ENCODE measurements at regions not wholly inside any gene's neighbourhood (a gene's known extent, or its start where the extent isn't known, plus 50 kb on each side); places are given as distances from the start of the nearest gene placed in this dataset.
"Not testable (repeated sequence)": the region's sequence is repeated elsewhere in the genome, so short reads cannot be mapped to it uniquely, and the experiment has no call there.

DNA sequence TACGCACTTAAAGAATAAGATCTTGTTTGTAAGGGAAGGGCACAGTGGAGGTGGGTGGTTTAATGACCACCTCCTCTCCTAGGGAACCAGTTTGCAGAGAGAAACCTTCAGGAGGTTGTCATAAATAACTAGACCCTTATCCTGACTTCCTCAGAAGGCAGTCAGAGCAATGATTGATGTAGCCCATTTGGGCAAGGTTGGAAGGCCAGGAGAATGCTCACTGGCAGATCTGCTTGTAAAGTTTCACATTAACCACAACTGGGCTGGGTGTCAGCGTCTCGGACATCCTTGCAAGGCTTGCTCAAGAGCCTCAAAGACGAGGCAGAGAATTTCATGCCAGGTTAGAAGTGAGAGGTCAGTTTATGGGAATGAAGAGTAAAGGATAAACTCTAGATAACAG is 87.6 kb upstream of the TRABD2B start:
- DNase-seq: no peak

DNA sequence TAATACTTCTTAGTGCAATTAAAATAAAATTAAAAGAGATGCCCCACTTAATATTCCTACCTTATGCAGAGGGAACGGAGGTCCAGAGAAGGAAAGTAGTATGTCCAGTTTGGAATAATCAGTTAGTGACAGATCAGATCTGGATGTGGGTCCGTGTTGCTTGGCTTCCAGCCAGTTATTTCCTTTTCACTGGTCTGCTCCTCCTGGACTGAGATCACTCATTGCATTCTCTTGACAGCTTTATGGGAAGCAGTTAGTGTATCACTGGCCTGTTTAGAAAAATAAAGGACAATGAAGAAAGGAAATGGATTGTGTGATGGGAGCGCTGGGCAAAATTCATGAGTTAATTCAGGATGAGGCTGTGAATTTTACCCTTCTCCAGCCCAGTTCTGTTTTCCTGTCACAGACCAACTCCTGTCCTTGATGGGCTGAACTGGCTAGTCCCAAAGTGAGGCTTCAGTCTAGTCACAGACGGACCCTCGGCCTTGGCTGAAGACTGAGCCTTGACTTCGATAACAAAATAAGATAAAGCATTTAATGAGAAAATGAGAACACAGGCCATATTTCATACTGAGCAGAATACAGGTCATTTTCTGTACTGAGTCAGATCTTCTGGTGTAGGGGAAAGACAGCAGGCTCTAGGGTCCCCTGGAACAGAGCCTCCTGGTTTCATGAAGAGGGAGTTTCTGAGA is 85.2 kb upstream of the TRABD2B start:
- peak; percentile 89 for DNase-seq

GRCh38 chr1:48080331-48081255 is 83.4 kb upstream of the TRABD2B start:
- no peak for DNase-seq

- DNase-seq: no peak
Measured at GRCh38 chr1:48079096-48079495, 81.9 kb upstream of the TRABD2B start.

DNA sequence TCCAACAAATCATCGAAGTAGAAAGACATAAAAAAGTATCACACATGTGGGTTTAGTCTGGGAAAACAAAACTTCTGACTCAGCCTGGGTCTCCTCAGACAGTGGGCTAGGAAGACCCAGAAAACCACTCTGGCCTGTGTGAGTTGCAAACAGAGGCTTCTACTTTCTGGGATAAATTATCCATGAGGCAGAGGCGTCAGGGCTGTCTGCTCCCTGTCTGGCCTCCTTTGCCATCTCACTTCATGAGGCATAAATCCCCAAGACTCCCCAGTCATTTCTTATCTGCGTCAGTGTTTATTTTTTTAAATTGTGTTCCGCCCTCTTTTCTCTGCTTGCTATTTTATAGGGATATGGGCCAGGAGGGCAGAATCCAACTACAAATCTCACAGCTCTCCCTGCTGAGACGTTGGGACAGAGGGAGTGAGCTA is 80.6 kb upstream of the TRABD2B start:
- peak; percentile 86 for DNase-seq

GRCh38 chr1:48076017-48076416 is 78.8 kb upstream of the TRABD2B start:
- DNase-seq: no peak

DNA sequence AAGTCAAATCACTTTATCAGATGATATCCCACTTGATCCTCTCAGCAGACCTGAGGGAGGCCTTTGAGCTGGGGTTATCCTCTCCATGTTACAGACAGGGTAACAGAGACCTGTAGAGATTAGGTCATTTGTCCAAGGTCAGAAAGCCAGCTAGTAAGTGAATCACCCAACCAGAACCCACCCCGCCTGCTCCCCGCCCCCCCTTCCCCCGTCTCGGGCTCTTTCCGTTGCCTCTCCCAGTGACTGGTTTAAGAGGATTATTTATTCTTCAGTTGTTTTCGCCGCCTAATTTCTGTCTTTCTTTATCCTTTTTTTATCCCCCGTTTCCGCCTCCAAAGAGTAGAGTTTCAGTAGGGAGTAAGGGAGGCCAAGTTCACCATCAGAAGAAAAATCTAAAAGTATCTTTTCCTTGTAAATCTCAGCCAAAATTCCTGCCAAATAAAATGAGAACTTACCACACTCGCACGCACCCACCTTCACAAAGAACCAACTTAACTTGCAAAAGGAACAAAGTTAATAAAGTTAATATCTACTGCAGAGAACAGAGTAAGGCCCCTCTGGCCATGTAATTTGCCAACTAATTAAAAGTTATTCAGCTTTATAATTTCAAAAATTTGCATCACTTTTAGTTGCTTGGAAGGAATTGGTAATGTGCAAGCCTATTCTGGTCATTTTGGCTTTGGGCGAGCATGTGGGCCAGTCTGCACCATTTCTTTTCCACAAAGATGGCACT is 76.8 kb upstream of the TRABD2B start:
- DNase-seq: no peak

GRCh38 chr1:48071513-48071912 is 74.3 kb upstream of the TRABD2B start:
- no peak for DNase-seq

GRCh38 chr1:48070396-48070750 is 73.2 kb upstream of the TRABD2B start:
- DNase-seq: no peak

- DNase-seq: no peak
Measured at GRCh38 chr1:48069662-48070395, 72.6 kb upstream of the TRABD2B start.

DNA sequence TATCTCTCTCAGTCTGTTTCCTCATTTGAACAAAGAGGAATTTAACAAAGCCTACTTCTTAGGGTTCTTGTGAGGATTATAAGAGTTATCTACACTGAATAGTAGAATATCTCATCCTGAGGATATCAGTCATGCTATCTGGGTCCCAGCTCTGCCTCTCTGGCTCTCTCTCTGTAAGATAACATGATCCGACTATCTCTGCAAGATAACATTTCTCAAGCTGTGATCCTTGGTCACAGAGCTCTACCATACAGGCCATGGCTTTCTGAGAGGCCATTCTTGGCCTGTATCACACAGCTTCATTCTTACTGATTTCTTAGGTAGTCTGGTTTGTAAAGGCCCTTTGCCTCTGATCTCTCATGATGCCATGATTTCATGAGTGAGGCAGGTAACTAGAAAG is 71.0 kb upstream of the TRABD2B start:
- DNase-seq: no peak

DNA sequence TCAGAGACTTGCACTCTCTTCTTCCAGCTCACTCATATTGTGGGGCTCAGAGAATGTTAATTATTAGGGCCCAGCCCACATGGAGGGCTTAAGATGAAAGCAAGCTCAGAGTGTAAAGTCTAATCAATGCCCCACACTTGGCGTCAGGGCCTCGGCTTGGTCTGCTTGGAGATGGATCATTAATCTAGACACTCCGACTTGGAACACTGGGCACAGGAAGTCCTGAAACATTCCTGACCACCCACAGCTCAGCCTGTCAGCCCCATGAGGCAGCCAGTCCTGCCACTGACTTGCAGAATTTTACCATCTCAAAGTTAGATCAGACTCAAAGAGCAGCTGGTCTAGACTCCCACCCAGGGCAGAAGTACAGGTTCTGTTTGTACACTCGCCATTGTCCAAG is 69.8 kb upstream of the TRABD2B start:
- no peak for DNase-seq

DNA sequence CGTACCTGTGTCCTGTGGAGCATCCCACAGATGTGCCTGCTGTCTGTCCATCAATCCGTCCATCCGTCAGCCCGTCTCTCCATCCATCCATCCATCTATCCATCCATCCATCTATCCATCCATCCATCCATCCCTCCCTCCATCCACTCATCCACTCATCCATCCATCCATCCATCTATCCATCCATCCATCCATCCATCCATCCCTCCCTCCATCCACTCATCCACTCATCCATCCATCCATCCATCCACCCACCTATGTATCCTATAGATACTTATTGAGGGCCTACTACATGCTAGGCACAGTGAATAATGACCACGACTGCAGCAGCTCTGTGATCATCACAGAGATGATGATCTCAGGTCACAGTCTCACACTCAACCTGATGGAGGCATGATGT is 67.5 kb upstream of the TRABD2B start:
- DNase-seq: not testable (repeated sequence)

- no peak for DNase-seq
Measured at GRCh38 chr1:48062353-48062752, 65.2 kb upstream of the TRABD2B start.

DNA sequence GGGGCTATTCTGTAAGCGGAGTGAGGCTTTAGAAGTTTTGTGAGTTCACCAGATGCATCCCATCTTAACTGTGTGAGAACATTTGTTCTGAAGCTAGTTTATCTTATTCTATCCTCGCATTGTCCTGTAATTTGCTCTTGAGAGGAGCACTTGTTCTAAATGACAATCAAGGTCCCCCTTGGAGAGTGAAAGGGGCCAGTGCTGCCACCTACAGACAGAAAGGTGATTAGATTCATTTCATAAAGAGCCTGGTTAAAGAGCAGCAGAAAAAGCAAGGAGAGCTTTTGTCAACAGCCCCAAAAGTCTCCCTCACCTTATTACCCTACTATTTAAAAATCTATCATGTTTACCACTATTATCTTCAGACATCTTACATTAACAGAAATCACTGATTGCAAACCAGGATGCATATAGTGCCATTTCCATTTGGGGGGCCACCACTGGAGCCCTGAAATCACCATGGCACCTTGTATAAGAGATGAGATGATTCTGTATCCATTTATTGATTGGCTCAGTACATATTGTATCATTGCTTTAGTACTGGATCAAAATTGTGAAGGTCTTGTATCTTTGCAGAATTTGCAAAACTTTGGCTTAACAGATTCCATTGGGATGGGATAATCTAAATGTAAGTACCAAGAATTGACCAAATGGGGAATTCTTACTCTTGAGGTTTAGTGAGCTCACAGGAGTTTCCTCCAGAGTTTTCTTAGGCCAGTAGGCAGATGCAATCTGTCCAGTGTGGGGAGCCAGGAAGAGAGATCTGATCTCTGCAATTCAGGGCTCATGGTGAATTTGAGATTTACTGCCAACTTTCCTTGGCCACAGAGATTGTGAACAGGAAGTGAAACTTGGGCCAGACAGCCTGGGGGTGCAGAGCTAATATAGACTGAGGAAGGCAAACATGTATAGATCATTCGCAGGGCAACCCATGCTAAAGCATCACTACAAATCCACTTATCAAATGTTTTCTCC is 64.3 kb upstream of the TRABD2B start:
- DNase-seq: peak; percentile 82

GRCh38 chr1:48059289-48059688 is 62.1 kb upstream of the TRABD2B start:
- no peak for DNase-seq

DNA sequence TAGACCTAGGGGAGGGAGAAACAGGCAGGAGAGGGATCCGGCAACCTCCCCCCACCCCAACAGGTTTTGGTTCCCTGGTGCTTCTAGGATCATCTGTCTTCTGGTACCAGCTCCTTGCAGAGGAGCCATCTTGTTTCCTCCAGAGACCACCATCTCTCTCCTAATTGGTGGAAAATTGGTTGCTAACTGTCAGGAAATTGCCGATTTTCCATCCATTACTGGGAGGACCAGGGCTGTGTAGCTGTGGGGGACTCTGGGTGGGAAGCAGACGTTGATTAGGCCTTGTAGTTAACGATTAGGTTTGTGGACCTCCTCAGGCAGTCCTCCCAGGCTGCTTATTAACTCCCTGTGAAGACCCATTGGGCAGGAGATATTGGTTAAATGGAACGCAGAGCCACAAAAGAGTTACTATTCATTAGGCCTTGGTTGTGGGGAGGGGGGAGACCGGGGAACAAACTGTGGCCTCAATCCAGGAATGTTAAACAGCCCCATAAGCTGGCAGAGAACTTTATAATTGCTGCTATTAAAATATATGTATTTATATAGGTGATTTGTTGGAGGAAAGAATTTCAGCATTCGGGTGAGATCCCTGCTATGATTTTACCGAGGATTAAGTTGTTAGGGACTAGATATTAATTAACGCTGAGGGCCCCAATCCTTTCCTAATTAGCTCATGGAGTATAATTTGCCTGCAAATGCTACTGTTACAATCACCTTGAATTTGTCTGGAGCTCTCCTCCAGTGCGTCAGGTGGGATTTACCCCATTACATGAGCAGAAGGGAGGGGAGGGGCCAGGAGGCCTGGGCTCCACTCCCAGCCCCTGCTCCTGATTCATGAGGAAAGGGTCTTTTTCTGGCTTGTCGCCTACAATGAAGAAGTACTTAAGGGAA is 61.2 kb upstream of the TRABD2B start:
- DNase-seq: no peak

GRCh38 chr1:48057249-48057648 is 60.1 kb upstream of the TRABD2B start:
- DNase-seq: no peak

All from renal pelvis (tissue), 1 donor.